ENCODE measurements at regions not wholly inside any gene's neighbourhood (a gene's known extent, or its start where the extent isn't known, plus 50 kb on each side); places are given as distances from the start of the nearest gene placed in this dataset.

DNA sequence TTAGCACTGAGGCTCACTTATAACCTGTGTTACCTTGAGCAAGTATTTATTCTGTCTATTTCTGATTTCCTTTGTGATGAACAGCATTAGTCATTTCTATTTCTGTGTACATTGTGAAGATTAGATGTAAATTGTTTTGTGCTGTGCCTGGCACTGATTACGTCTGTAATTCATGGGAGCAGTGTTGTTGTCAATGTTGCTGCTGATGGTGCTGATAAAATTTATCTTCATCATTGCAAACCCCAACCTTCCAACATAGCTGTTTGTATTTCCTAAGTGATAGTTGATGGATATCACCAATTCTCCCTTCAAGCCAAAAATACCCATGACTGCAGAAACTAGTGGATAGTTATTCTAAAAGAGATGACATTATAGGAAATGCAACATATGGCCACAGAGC is 400.5 kb upstream of the GRM3 start:
- TF ChIP-seq TAF1 (IDR thresholded peaks at IDR 0.05; ENCODE audit: low read depth) = no peak
- no peak for TF ChIP-seq ZBTB7A (IDR thresholded peaks at IDR 0.05; ENCODE audit: low read depth)
- TF ChIP-seq TCF12 (IDR thresholded peaks at IDR 0.05; ENCODE audit: low read depth) = no peak
- no peak for TF ChIP-seq CEBPB (IDR thresholded peaks at IDR 0.05)
- TF ChIP-seq RAD21 (IDR thresholded peaks at IDR 0.05; ENCODE audit: low read depth) = no peak
- no peak for TF ChIP-seq YY1 (IDR thresholded peaks at IDR 0.05; ENCODE audit: low read depth)
- TF ChIP-seq NFIC (IDR thresholded peaks at IDR 0.05) = no peak
- no peak for TF ChIP-seq CREB1 (IDR thresholded peaks at IDR 0.05; ENCODE audit: low read depth)
- no peak for TF ChIP-seq EP300 (IDR thresholded peaks at IDR 0.05; ENCODE audit: borderline replicate concordance)
- no peak for TF ChIP-seq TEAD4 (IDR thresholded peaks at IDR 0.05)
- TF ChIP-seq, protein P1, sequence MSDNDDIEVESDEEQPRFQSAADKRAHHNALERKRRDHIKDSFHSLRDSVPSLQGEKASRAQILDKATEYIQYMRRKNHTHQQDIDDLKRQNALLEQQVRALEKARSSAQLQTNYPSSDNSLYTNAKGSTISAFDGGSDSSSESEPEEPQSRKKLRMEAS (IDR thresholded peaks at IDR 0.05) = no peak
- TF ChIP-seq EGR1 (IDR thresholded peaks at IDR 0.05) = no peak
- TF ChIP-seq, protein P2, sequence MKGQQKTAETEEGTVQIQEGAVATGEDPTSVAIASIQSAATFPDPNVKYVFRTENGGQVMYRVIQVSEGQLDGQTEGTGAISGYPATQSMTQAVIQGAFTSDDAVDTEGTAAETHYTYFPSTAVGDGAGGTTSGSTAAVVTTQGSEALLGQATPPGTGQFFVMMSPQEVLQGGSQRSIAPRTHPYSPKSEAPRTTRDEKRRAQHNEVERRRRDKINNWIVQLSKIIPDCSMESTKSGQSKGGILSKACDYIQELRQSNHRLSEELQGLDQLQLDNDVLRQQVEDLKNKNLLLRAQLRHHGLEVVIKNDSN (IDR thresholded peaks at IDR 0.05) = no peak
- TF ChIP-seq, protein P3, sequence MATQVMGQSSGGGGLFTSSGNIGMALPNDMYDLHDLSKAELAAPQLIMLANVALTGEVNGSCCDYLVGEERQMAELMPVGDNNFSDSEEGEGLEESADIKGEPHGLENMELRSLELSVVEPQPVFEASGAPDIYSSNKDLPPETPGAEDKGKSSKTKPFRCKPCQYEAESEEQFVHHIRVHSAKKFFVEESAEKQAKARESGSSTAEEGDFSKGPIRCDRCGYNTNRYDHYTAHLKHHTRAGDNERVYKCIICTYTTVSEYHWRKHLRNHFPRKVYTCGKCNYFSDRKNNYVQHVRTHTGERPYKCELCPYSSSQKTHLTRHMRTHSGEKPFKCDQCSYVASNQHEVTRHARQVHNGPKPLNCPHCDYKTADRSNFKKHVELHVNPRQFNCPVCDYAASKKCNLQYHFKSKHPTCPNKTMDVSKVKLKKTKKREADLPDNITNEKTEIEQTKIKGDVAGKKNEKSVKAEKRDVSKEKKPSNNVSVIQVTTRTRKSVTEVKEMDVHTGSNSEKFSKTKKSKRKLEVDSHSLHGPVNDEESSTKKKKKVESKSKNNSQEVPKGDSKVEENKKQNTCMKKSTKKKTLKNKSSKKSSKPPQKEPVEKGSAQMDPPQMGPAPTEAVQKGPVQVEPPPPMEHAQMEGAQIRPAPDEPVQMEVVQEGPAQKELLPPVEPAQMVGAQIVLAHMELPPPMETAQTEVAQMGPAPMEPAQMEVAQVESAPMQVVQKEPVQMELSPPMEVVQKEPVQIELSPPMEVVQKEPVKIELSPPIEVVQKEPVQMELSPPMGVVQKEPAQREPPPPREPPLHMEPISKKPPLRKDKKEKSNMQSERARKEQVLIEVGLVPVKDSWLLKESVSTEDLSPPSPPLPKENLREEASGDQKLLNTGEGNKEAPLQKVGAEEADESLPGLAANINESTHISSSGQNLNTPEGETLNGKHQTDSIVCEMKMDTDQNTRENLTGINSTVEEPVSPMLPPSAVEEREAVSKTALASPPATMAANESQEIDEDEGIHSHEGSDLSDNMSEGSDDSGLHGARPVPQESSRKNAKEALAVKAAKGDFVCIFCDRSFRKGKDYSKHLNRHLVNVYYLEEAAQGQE (IDR thresholded peaks at IDR 0.05; ENCODE audit: low read depth) = no peak
- no peak for TF ChIP-seq FOXM1 (IDR thresholded peaks at IDR 0.05; ENCODE audit: borderline replicate concordance, low read depth)

DNA sequence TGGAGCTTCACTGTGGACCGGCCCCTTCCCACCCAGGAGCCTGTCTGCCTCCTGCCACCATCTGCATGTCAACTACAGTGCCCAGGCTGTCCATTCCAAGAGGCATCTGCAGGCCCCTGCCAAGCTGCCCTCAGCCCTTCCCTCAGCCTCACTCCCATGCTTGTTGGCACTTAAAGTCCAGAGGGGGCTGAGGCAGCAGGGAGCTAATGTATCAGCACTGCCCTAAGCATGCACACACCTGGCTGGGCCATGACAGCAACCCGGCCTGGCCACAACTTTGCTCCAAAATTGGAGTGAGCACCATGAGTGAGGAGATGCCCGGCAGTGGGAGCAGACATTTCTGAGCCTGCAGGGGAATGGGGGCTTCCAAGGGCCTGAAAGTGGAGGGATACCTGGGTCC is 417.5 kb upstream of the GRM3 start:
- TF ChIP-seq, protein P2 (IDR thresholded peaks at IDR 0.05) = no peak
- no peak for TF ChIP-seq FOXM1 (IDR thresholded peaks at IDR 0.05; ENCODE audit: borderline replicate concordance, low read depth)
- no peak for TF ChIP-seq EGR1 (IDR thresholded peaks at IDR 0.05)
- TF ChIP-seq EP300 (IDR thresholded peaks at IDR 0.05; ENCODE audit: borderline replicate concordance) = no peak

DNA sequence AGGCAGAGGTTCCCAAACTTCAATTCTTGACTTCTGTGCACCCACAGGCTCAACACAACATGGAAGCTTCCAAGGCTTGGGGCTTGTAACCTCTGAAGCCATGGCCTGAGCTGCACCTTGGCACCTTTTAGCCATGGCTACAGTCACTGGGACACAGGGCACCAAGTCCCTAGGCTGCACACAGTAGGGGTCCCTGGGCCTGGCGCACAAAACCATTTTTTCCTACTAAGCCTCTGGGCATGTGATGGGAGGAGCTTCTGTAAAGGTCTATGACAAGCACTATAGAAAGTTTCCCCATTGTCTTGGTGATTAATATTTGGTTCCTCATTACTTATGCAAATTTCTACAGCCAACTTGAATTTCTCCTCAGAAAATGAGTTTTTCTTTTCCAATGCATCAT is 420.9 kb upstream of the GRM3 start:
- no peak for TF ChIP-seq TEAD4 (IDR thresholded peaks at IDR 0.05)
- TF ChIP-seq, protein P3 (IDR thresholded peaks at IDR 0.05; ENCODE audit: low read depth) = no peak
- TF ChIP-seq CREB1 (IDR thresholded peaks at IDR 0.05; ENCODE audit: low read depth) = no peak

DNA sequence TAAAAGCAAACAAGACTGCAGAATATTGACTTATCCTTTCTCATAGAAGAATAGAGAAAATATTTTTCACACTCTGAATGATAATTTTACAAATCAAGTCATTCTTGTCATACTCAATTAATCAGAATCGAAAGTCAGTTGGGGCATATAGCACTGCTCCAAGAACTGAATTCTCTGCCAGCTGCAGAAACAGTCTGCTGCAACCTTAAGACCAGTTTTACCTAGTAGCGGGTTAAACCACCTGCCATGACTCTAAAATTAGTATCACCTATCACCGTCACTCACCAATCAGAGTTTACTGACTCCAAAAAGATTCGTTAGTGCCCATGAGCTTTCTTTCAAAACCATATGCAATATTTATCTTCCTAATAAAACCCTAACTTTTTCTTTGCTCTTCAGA is 429.0 kb upstream of the GRM3 start:
- no peak for TF ChIP-seq ZBTB7A (IDR thresholded peaks at IDR 0.05; ENCODE audit: low read depth)
- no peak for TF ChIP-seq TCF12 (IDR thresholded peaks at IDR 0.05; ENCODE audit: low read depth)
- no peak for TF ChIP-seq EGR1 (IDR thresholded peaks at IDR 0.05)
- TF ChIP-seq, protein P2 (IDR thresholded peaks at IDR 0.05) = no peak
- TF ChIP-seq, protein P3 (IDR thresholded peaks at IDR 0.05; ENCODE audit: low read depth) = no peak
- TF ChIP-seq CREB1 (IDR thresholded peaks at IDR 0.05; ENCODE audit: low read depth) = no peak
- no peak for TF ChIP-seq TEAD4 (IDR thresholded peaks at IDR 0.05)
- no peak for TF ChIP-seq FOXM1 (IDR thresholded peaks at IDR 0.05; ENCODE audit: borderline replicate concordance, low read depth)
- no peak for TF ChIP-seq TAF1 (IDR thresholded peaks at IDR 0.05; ENCODE audit: low read depth)

DNA sequence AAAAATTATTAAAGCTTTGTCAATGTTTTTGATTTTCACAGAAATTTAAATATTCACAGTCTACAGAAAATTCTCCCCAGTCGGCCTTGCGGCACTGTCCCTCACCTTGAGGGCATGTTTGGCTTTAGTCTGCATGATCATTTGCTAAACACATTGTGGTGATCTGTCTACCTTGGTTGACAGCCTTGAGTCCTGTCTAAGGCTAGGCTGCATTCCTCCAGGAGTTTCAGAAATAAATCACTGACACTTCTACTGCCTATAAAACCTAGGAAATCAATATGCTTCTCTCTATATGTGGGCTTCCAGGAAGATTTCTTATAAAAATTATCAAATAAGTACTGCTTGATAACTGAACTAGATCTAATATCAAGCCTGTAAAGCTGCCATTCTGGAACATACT is 430.7 kb upstream of the GRM3 start:
- no peak for TF ChIP-seq CREB1 (IDR thresholded peaks at IDR 0.05; ENCODE audit: low read depth)
- no peak for TF ChIP-seq EP300 (IDR thresholded peaks at IDR 0.05; ENCODE audit: borderline replicate concordance)
- TF ChIP-seq ZBTB7A (IDR thresholded peaks at IDR 0.05; ENCODE audit: low read depth) = no peak
- TF ChIP-seq, protein P3 (IDR thresholded peaks at IDR 0.05; ENCODE audit: low read depth) = no peak
- TF ChIP-seq FOXM1 (IDR thresholded peaks at IDR 0.05; ENCODE audit: borderline replicate concordance, low read depth) = no peak
- TF ChIP-seq YY1 (IDR thresholded peaks at IDR 0.05; ENCODE audit: low read depth) = no peak
- no peak for TF ChIP-seq TAF1 (IDR thresholded peaks at IDR 0.05; ENCODE audit: low read depth)
- TF ChIP-seq EGR1 (IDR thresholded peaks at IDR 0.05) = no peak
- TF ChIP-seq NFIC (IDR thresholded peaks at IDR 0.05) = no peak
- TF ChIP-seq, protein P1 (IDR thresholded peaks at IDR 0.05) = no peak
- TF ChIP-seq TCF12 (IDR thresholded peaks at IDR 0.05; ENCODE audit: low read depth) = no peak
- no peak for TF ChIP-seq CEBPB (IDR thresholded peaks at IDR 0.05)
- TF ChIP-seq, protein P2 (IDR thresholded peaks at IDR 0.05) = no peak
- no peak for TF ChIP-seq RAD21 (IDR thresholded peaks at IDR 0.05; ENCODE audit: low read depth)

Measured in Ishikawa (cell line).